ENCODE measurements at regions not wholly inside any gene's neighbourhood (a gene's known extent, or its start where the extent isn't known, plus 50 kb on each side); places are given as distances from the start of the nearest gene placed in this dataset.
"Not testable (repeated sequence)": the region's sequence is repeated elsewhere in the genome, so short reads cannot be mapped to it uniquely, and the experiment has no call there.

DNA sequence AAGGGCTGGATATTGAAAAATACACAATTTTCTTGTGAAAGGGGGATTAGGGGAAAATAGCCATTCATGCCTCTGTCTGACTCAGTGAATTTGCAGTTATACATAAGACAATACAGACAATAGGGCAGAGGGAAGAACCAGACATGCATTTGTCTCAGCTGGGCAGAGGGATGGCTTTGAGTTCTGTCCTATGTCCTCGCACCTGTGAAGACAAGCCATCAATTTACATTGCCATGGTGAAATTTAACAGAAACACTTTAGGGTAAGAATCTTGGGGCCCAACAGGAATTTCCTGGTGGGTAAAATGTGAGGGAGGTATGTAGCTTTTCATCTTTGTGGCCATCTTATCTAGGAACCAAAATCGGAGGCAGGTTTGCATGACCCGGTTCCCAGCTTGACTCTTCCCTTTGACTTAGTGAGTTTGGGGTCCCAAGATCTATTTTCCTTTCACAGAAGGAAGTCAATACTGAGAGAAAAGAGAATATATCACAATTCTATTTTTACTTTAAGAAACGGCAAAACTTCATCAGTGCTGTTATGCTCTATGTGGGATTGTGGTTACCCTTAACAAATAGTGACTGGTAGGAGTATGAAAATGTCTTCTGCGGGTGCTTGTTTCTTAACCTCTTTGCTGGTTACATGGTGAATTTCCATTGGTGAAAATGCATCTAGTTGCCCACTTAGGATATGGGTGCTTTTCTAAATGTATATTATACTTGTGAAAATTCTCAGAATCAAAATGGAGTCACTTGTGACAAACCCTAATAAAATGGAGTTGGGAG, 221.8 kb downstream of the SPP2 start:
- DNase-seq, result no peak

DNA sequence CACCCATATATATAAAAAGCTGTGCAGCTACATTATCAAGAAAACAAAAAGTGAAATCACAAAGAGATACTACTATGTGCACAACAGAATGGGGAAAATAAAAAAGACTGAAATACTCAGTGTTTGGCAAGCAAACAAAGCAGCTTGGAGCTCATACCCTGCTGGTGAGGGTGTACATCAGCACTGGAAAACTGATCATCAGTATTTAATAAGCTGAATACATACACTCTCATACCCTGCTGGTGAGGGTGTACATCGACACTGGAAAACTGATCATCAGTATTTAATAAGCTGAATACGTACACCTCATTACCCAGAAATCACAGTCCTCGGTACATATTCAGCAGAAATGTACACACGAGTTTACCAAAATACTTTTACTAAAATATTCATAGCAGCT, 220.8 kb downstream of the SPP2 start:
- DNase-seq, result no peak

DNA sequence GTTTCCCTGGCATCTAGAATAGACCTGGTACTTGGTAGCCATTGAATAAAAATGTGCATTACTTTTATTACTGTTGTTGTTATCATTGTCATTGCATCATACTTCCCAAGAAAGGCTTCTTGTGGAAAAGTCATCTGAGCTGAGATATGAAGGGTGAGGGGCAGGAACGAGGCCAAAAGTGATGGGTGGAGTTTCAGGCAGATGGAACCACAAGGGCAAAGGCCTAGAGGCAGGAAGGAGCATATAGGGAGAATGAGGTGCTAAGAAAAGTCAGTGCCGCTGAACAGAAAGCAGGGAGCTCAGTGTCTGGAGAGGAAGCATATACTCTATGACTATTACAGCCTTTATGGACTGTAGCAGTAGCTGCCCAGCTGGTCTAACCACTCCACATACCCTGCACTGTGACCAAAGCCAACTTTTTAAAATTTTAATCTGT, 219.3 kb downstream of the SPP2 start:
- DNase-seq, result no peak

DNA sequence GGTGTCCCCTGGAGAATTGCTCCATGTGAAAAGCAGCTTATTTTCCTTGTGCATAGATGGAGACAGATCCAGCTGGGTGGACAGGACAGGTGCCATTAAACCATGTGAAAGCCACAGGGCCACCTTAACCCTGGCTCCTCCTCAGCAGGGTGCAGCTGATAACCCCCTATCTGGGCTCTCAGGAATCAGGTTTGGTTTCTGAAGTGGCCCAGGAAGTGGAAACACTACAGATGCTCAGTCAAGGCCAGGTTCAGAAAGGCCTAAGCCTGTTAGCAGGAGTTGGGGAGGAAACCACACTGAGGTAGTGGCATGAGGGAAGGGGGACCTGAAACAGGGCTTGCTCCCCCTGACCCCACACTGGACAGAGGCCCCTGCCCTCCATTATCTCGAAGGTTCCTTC, 217.0 kb downstream of the SPP2 start:
- DNase-seq, result no peak

DNA sequence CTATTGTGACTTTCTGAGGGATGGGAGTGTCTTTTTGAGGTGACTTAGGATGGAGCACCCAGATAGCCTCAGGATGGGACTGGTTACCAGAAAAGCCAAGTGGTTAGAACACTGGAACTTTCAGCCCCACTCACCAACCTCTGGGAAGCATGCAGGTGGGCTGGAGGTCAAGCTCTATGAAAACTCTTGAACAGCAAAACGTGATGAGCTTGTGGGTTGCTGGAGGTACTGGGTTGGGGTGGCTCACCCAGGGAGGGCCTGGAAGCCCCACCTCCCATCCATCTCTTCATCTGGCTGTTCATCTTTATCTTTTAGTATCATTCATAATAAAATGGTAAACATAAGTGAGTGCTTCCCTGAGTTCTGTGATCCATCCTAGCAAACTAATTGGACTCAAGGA, 216.4 kb downstream of the SPP2 start:
- no peak for DNase-seq

DNA sequence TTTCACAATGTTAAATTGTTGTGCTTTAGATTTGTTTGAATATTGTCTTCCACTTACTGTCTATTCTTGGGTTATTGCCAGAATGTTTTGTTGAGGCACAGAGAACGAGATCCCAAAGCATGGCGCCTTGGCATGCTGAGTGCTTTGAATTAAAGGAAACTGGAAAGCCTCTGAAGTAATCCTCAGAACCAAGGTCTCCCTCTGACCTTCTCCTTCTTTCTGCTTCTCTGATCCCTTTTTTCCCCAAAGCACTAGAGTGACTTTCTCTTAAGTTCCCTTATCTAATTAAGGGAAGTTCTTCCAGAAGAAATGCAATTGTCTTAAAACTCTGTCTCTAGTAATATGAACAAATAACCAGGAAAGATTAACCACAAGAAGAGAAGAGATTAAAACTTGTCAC, 214.7 kb downstream of the SPP2 start:
- no peak for DNase-seq

DNA sequence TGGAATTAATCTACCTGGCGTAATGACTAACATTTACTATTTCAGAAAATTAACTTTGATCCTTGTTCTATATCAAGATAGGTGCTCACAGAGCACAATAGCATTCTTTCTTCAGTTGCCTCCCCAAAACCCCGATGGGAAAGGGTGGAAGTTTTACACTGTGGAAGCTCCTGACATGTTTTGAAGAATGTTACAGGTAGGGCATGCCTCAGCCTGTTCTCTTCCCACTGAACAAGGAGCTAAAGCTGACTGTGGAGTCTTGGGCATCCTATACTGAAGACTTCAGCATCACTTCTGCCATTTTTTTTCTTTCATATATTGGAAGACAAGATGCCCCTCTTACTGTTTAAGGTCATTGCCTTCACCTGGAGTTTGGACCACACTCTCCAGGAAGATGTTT, 211.2 kb downstream of the SPP2 start:
- DNase-seq, result no peak

DNA sequence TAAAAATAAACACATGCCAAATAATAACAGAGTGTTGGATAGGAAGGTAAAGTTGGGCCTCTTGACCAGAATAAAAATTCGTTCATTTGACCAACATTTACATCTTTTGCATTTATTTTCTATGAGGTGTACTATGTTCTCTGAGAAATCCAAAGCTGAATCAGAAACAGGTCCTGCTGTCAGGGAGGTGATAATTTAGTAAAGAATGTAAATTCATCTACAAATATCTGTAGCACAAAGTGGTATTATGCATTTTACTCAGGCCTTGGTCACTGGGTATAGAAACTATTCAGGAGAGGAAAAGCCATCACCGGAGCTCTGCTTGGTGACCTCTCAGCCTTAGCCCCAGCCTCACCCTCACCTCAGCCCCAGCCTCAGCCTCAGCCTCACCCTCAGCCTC, 208.9 kb downstream of the SPP2 start:
- no peak for DNase-seq

DNA sequence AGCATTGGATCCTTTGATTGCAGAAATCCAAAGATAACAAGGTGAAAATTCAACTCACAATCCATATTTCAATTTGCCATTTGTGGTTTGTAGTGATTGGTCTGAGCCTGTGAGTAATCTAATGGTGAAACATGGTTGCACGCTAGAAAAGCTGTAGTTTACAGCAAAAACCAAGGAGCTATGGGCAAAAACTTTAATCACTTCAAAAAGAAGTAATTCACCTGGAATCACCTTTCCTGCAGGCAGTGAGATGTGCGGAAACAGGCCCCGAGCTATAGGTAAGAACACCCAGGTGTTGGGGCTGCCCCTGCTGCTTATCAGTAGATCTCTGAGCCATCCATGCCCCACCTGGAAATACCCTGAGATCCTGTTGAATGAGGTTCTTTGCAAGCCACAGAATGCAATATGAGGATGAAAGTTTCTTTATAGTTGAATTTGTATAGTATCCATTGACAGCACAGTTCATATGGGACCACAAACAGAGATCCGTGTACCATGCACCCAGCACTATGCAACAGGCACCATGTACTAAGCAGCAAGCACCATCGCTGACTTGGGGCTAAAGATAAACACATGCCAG, 208.2 kb downstream of the SPP2 start:
- DNase-seq, result no peak

DNA sequence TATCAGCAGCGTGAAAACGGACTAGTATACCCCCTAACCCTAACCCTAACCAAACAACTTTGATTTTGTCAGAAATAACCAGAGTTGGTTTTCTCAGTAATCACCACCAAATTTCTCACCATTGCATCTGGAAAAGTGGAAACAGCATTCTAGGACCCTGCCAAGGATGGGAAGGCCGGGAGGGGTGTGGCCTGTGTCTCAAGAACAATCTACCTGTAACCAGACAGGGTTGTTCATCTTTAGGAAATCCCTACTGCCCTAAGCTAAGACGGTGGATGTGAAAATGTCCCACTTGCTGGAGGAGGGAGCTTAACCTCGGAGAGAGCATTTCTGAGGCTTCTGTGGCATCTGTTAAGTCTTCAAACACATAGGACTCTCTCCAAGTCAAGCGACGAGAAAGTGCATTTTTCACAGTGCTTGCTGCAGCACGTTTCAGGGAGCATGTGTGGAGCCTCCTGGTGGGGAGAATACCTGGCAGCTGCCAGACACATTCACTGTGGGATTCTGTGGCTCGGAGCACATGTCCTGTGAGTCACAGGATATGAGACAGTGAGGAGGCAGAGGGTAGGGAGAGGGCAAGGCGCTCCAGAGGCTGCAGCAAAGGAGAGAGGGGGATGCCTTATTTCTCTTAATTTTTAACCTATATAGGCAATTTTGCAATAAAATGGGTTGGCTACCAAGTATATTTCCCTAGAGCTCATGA, 207.5 kb downstream of the SPP2 start:
- DNase-seq, result no peak

DNA sequence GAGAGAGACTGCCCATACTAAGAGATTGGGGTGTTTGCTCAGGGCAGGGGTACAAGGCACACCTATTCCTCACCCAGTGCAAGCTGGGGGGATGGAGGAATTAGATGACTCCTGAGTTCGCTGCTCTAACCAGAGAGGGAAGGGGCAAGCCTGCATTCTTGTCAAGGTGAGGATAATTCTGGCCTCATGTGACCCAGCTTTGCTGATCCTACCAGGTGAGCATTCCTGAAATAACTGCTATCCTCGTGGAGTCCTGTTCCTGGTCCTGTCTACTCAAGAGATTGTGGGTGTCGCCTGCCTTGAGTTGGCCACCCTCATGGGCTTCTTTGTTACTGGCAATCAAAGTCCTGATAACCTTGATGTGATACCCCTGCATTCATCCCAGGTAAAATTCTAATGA, 206.0 kb downstream of the SPP2 start:
- DNase-seq, result no peak

DNA sequence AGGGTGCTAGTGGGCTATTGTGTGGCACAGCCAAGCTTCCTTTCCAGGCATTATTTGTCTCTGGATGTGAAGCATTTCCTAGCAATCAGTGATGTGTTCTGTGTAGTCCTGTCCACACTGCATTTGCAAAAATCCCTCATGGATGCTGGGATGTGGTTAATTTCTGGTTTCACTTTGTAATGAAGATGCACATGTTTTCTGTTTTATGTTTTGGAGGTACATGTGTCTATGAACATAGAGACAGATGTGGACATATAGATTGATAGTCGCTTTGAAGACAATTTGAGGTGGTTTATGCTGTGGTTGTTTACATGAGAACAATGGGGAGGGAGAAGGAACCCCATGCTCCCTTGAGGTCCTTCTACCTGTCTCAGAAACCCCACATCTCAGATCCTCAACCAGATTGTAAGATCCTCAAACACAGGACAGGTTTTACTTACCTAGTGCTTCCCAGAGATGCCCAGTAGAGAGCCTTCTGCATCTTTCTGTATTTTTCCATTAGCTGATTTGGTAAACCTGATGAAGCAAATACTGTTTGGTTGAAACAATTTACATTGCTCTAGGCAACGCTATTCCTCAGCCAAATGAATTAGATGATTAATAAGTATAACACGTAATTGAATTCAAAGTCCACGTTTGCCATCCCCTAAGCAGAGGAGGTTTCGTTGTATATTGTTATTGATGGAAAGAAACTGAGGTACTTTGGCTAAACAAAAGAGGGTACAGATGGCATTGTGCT, 204.4 kb downstream of the SPP2 start:
- no peak for DNase-seq

DNA sequence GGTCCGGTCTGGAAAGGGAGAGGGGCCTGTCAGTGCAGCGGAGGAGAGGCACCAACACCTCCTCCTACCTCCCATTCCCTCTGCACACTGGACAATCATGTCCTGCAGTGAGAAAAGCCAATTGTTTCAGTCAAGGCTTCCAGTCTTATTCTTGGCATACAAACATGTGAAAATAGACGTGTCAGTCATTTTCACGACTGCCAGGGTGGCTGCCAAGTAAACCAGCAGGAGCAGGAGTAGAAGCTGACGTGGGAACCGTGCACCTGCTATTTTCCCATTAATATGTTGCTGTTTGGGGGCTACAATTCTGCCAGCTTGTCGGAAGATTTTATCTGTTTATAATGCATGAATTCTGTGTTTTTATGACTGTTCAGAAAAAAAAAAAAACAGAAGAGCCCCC, 202.3 kb downstream of the SPP2 start:
- no peak for DNase-seq

DNA sequence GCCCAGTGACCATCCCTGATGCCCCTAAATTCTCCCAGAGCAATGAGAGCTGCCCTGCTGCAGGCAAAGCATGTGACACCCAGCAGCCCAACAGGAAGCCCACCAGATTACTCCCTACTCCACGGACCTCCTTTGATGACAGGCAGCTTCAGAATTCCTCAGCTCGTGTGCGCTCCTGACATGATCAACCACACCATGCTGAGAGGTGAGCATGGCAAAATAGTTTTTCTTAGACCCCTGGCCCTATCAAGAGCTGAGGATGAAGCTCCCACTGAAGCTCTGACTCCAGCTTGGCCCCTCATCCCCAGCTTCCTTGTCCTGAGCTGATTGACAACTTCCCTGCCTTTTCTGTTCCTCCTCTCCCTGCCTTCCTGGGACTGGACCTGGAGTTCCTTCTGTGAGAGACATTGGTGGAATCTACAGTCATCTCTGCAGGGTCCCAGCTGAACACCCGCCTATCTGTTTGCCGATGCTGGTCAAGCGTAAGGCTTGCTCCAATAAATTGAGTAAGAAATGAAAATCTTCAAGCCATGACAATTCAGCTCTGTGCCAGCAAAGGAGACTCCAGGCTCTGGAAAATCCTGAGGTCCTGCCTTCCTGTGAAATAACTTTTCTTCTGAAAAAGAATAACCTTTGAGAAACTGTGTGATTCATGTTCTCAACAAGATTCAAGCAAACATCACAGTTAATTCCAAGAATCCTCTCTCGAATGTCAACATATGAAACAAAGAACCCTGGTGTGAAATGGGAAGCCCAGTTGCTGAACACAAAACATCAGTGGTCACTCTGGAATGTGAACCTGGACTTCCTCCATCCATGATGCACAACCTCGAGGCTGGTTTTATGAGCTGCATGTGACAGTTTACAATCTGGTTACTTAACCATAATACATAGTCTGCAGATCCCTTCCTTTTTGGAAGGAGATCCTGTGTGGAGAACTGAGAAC, 201.1 kb downstream of the SPP2 start:
- no peak for DNase-seq

DNA sequence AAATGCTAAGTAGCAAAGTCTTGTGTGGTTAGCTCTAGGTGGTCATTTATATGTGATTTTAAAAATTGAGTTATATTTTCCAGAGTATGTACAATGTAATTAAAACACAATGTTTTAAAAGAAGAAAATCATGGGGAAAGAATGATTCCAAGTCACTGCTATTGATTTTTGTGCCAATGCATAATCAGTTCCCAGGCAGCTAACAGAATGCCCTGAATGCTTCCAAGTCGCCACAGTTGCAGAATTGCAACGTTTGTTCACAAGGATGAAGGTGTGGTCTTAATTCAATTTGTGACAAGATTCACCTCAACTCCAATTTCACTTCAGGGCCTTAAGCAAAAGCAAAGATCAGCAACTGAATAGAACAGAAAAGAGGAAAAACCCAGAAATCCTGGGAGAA, 200.4 kb downstream of the SPP2 start:
- no peak for DNase-seq

DNA sequence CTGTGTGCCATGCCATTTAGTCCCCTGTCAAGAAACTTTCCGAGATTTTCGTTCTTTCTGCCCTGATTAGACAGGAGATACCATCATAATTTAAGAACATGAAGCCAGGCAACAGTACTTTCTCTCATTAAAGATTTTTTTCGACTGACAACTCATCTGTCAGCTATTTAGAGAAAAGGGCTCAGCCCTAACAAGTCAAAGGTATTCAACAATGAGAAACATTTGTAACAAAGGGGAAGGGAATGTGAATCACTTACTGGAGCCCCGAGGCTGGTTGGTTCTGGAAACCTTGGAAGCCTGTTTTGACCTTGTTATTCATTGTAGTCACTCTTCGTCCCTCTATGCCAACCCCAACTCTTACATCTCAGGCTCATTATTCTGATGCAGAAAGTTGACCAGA, 199.4 kb downstream of the SPP2 start:
- DNase-seq, result no peak

DNA sequence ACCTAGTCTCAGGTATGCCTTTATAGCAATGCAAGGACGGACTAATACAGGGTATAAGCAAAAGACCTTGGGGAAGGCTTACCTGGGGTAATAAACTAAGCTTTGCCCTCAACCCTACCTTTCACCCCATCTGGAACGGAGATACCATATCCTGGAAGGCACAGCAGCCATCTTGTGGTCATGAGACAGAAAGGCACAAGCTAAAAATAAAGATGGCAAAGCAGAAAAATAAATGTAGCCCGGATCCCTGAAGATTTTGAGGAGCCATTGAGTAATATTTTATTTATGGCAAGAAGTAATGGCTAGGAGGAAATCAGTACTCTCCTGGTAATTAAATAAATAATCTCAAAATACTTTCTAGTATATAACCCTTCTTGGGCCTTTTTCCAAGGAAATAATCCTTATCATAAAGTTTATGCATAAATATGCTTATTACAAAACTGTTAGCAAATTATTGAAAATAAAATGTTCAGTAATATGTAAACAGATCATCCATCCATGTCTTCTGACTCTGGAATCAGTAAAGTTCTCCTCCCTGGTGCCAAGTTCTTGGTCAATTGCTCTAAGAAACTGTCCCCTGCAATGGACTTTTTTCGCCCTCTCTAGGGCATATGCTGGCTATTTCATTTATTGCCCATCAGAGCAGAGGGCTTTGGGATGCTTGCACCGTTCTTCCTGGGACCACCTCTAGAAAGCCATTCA, 198.7 kb downstream of the SPP2 start:
- no peak for DNase-seq

DNA sequence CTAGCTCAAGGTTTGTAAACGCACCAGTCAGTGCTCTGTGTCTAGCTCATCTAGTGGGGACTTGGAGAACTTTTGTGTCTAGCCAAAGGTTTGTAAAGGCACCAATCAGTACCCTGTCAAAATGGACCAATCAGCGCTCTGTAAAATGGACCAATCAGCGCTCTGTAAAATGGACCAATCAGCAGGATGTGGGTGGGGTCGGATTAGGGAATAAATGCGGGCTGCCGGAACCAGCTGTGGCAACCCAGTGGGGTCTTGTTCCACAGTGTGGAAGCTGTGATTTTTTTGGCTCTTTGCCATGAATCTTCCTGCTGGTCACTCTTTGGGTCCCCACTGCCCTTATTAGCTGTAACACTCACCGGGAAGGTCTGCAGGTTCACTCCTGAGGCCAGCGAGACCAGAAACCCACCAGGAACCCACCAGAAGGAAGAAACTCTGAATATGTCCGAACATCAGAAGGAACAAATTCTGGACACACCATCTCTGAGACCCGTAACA, 197.8 kb downstream of the SPP2 start:
- DNase-seq, result not testable (repeated sequence)

DNA sequence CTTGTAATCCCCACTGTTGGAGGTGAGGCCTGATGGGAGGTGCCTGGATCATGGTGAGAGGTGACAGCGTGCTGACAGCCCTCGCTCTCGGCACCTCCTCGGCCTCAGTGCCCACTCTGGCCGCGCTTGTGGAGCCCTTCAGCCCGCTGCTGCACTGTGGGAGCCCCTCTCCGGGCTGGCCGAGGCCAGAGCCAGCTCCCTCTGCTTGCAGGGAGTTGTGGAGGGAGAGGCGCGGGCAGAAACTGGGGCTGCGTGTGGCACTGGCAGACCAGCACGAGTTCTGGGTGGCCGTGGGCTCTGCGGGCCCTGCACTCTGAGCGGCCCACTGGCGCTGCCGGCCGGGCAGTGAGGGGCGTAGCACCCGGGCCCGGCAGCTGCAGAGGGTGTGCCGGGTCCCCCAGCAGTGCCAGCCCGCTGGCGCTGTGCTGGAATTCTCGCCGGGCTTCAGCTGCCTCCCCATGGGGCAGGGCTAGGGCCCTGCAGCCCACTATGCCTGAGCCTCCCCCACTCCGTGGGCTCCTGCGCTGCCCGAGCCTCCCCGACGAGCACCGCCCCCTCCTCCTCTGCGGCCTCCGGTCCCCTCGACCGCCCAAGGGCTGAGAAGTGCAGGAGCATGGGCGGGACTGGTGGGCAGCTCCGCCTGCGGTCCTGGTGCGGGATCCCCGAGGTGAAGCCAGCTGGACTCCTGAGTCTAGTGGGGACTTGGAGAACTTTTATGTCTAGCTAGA, 197.1 kb downstream of the SPP2 start:
- no peak for DNase-seq

DNA sequence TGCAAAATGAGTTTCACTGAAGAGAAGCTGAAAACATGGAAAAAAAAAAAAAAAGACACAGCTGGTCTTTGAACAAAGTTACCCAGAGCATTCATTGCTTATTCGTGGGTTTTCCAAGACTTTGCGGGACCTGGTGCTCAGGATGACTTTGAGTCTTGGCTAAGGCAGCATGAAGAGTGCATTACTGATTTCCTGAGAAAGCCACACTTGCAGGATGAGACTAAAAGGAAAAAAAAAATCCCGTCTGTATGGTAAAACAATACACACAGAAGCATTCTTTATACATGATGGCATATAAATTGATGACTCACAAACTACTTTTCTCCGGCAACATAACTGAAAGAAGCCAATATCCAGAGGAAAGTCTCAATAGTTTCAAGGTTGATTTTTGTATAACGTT, 195.4 kb downstream of the SPP2 start:
- DNase-seq, result no peak
